ENCODE measurements at regions not wholly inside any gene's neighbourhood (a gene's known extent, or its start where the extent isn't known, plus 50 kb on each side); places are given as distances from the start of the nearest gene placed in this dataset.

GRCh38 chr14:101619484-101619883 lies 58.2 kb downstream of the DIO3 start:
- Histone ChIP-seq H3K27me3 (ENCODE audit: control insufficient read depth in 2 of 2, insufficient read depth in 2 of 2, low read length in 2 of 2) (no peaks in the 10 kb centered on the region), H3K4me2 (ENCODE audit: insufficient read depth, low read length) (no peak overlapping the region), H2AFZ (ENCODE audit: low read depth, low read length) (no peak overlapping the region), H3K4me1 (ENCODE audit: control insufficient read depth, extremely low read depth, insufficient read depth, low read length) (no peaks in the 10 kb centered on the region), H3K36me3 (ENCODE audit: control insufficient read depth in 2 of 2, extremely low read depth in 1 of 2, insufficient read depth in 2 of 2, low read length in 2 of 2) (no peaks in the 10 kb centered on the region), H3K9me1 (replicated peaks; ENCODE audit: control insufficient read depth, extremely low read depth, insufficient read depth, low read length) (no peaks in the 10 kb centered on the region), H3K9ac (replicated peaks; ENCODE audit: extremely low read depth, insufficient read depth, low read length) (no peak overlapping the region), H3K27ac (ENCODE audit: insufficient read depth, low read depth, low read length) (no peak overlapping the region), H3K9me3 (replicated peaks; ENCODE audit: control insufficient read depth, insufficient read depth, low read length) (no peaks in the 10 kb centered on the region), H3K79me2 (ENCODE audit: control insufficient read depth, insufficient read depth, low read length) (no peaks in the 10 kb centered on the region), H3K4me3 (replicated peaks in 1 of 3; ENCODE audit: insufficient read depth in 1 of 3, low read depth in 1 of 3, low read length in 3 of 3) (no peak overlapping the region), H4K20me1 (replicated peaks; ENCODE audit: control insufficient read depth, extremely low read depth, insufficient read depth, low read length) (no peaks in the 10 kb centered on the region)
- no peak for DNase-seq (ENCODE audit: low read depth, low spot score)
- TF ChIP-seq GATA2 (IDR thresholded peaks at IDR 0.05; ENCODE audit: insufficient read depth, insufficient read length, low read depth, low read length) (no peak), JUN (IDR thresholded peaks at IDR 0.05; ENCODE audit: borderline replicate concordance, insufficient read depth, insufficient read length, low read depth) (no peak), FOS (IDR thresholded peaks at IDR 0.05; ENCODE audit: borderline replicate concordance, insufficient read depth, low read length) (no peak), MAX (IDR thresholded peaks at IDR 0.05; ENCODE audit: insufficient read depth, insufficient read length) (no peak), POLR2A (IDR thresholded peaks at IDR 0.05; ENCODE audit: low read depth, low read length) (no peak), EZH2 (IDR thresholded peaks at IDR 0.05; ENCODE audit: borderline replicate concordance, low read depth, low read length, severe bottlenecking) (no peak), MYC (IDR thresholded peaks at IDR 0.05; ENCODE audit: low read depth, low read length) (no peak)
- CTCF ChIA-PET = no interaction called here
- no TSS peak for BruUV-seq (replicated peaks)
- dilution Hi-C loops (cut with MboI; ENCODE audit: extremely low pct_ligation_motif_present, low sequenced_read_pairs) (no loop called here), intact Hi-C loops (cut with micrococcal nuclease) (no loop called here)
- POLR2A ChIA-PET = no interaction called here
- no peak for FAIRE-seq

- intact Hi-C loops (cut with micrococcal nuclease) = no loop called here
- ChIA-PET POLR2A (no interaction called here), CTCF (no interaction called here)
- H3K4me3 ChIP-seq (replicated peaks in 1 of 3; ENCODE audit: insufficient read depth in 1 of 3, low read depth in 1 of 3, low read length in 3 of 3) = no peak overlapping the region
- H3K4me2 ChIP-seq (ENCODE audit: insufficient read depth, low read length) = no peak overlapping the region
- no peak overlapping the region for H2AFZ ChIP-seq (ENCODE audit: low read depth, low read length)
- dilution Hi-C loops (cut with MboI; ENCODE audit: extremely low pct_ligation_motif_present, low sequenced_read_pairs) = no loop called here
- H3K9ac ChIP-seq (replicated peaks; ENCODE audit: extremely low read depth, insufficient read depth, low read length) = no peak overlapping the region
- no peaks in the 10 kb centered on the region for H4K20me1 ChIP-seq (replicated peaks; ENCODE audit: control insufficient read depth, extremely low read depth, insufficient read depth, low read length)
- TF ChIP-seq GATA2 (IDR thresholded peaks at IDR 0.05; ENCODE audit: insufficient read depth, insufficient read length, low read depth, low read length) (no peak), FOS (IDR thresholded peaks at IDR 0.05; ENCODE audit: borderline replicate concordance, insufficient read depth, low read length) (no peak)
- no peak for DNase-seq (ENCODE audit: low read depth, low spot score)
- no peak for FAIRE-seq
- no peaks in the 10 kb centered on the region for H3K27me3 ChIP-seq (ENCODE audit: control insufficient read depth in 2 of 2, insufficient read depth in 2 of 2, low read length in 2 of 2)
- H3K4me1 ChIP-seq (ENCODE audit: control insufficient read depth, extremely low read depth, insufficient read depth, low read length) = no peaks in the 10 kb centered on the region
- H3K79me2 ChIP-seq (ENCODE audit: control insufficient read depth, insufficient read depth, low read length) = no peaks in the 10 kb centered on the region
- H3K9me3 ChIP-seq (replicated peaks; ENCODE audit: control insufficient read depth, insufficient read depth, low read length) = no peaks in the 10 kb centered on the region
- no peaks in the 10 kb centered on the region for H3K36me3 ChIP-seq (ENCODE audit: control insufficient read depth in 2 of 2, extremely low read depth in 1 of 2, insufficient read depth in 2 of 2, low read length in 2 of 2)
- BruUV-seq (replicated peaks) = no TSS peak
- H3K27ac ChIP-seq (ENCODE audit: insufficient read depth, low read depth, low read length) = no peak overlapping the region
- H3K9me1 ChIP-seq (replicated peaks; ENCODE audit: control insufficient read depth, extremely low read depth, insufficient read depth, low read length) = no peaks in the 10 kb centered on the region
Observed at GRCh38 chr14:101620031-101620788, 58.9 kb downstream of the DIO3 start.

Data from endothelial cell of umbilical vein (primary cell).